Heart right ventricle (tissue), 16 donors: ENCODE measurements at regions not wholly inside any gene's neighbourhood (a gene's known extent, or its start where the extent isn't known, plus 50 kb on each side); places are given as distances from the start of the nearest gene placed in this dataset.

Experiments
- ATAC-seq, 8 donors: fragments of 200-7000 bp; cut with Tn5 transposase; one replicate each; pipeline ENCODE4 v1.9.1; 2020; ENCODE audit warnings: mild to moderate bottlenecking in 8 of 8, moderate library complexity in 8 of 8, moderate number of reproducible peaks in 1 of 8
- DNase-seq, 2 donors: peaks; one replicate each; pipeline ENCODE4 v3.0.0-alpha.2; 2020
- H3K27ac ChIP-seq, 10 donors: fragments of 200-600 bp; sonication (generic) in 2 of 10; one replicate each; pipeline versions ENCODE4 v1.5.0 to v1.8.0; 2020 to 2022; ENCODE audit warnings: mild to moderate bottlenecking in 3 of 10
- H3K27me3 ChIP-seq, 7 donors: fragments of 200-600 bp; one replicate each; pipeline ENCODE4 v1.8.0; 2021 to 2022; ENCODE audit warnings: mild to moderate bottlenecking in 2 of 7
- H3K36me3 ChIP-seq, 9 donors: fragments of 200-600 bp; sonication (generic) in 1 of 9; one replicate each; pipeline versions ENCODE4 v1.5.0 to v1.8.0; 2020 to 2022; ENCODE audit warnings: mild to moderate bottlenecking in 2 of 9
- H3K4me1 ChIP-seq, 9 donors: fragments of 200-600 bp; sonication (generic) in 1 of 9; one replicate each; pipeline versions ENCODE4 v1.5.0 to v1.8.0; 2020 to 2022; ENCODE audit warnings: mild to moderate bottlenecking in 4 of 9
- H3K4me3 ChIP-seq, 10 donors: fragments of 200-600 bp; sonication (generic) in 2 of 10; one replicate each; pipeline versions ENCODE4 v1.5.0 to v1.8.0; 2020 to 2022; ENCODE audit warnings: mild to moderate bottlenecking in 7 of 10, moderate library complexity in 2 of 10
- H3K9me3 ChIP-seq, 11 donors: fragments of 200-600 bp in 10 of 11; sonication (generic) in 2 of 11; one replicate each; pipeline versions ENCODE4 v1.5.0 to v1.8.0; 2013 to 2022; ENCODE audit warnings: mild to moderate bottlenecking in 2 of 11, control low read depth in 1 of 11, moderate library complexity in 1 of 11
- CTCF ChIP-seq, 9 donors: fragments of 200-600 bp; sonication (generic) in 2 of 9; IDR thresholded peaks; one replicate each; pipeline versions ENCODE4 v1.5.0 to v1.8.0; 2021 to 2022; ENCODE audit warnings: antibody characterized with exemption in 9 of 9, mild to moderate bottlenecking in 5 of 9, moderate library complexity in 1 of 9
- WGBS, 2 donors: extraction: QIAGEN DNeasy Blood & Tissue Kit; methylation state at CpG; one replicate each; pipeline ENCODE4 v1.1.7; 2013; ENCODE audit warnings: inconsistent platforms in 1 of 2; 5-methylcytosine and 5-hydroxymethylcytosine counted together
- intact Hi-C, 10 donors: fragments of 100-400 bp; cut with DNase I; formaldehyde crosslinking; loops; one replicate each; pipeline versions ENCODE4 v1.11.1 to v1.14.2; 2022
- donor health status: Arrhythmogenic right ventricular cardiomyopathy.
- donor health status: ischemic (EF 13 %, LVEDD 7.1; RV severe dilation, severe dysfunction).
- donor health status: healthy with polysubstance abuse.
- donor health status: DM: no; HTN: yes; CAD: no.
- donor health status: DM: no; HTN: no; CAD: no.
- donor health status: ischemic (EF 25% LVEDD 6.9; RV normal size, moderate dysfunction).
- donor health status: ischemic (EF 25% LVEDD 5.7; RV mildly dilated, moderate dysfunction).
- donor health status: healthy.
- donor health status: DM: yes; HTN: yes; CAD: no.
- donor health status: Ischemic cardiomyopathy.
- donor health status: ischemic (EF 35%, LVEDD 5.7; RV mildly dilated, moderate dysfunction).
- donor health status: nonischemic (EF 11% LVEDD 7.7; RV severe dilation, severe dysfunction).
- donor health status: DM: yes; HTN: yes; CAD: no.
- donor health status: PGD.
- donor health status: ischemic (EF 29% LVEDD 5.4; RV normal size, mild dysfunction).
- donor health status: nonischemic (EF 23%, LVEDD 6.1; RV moderate dilation, normal function).

DNA sequence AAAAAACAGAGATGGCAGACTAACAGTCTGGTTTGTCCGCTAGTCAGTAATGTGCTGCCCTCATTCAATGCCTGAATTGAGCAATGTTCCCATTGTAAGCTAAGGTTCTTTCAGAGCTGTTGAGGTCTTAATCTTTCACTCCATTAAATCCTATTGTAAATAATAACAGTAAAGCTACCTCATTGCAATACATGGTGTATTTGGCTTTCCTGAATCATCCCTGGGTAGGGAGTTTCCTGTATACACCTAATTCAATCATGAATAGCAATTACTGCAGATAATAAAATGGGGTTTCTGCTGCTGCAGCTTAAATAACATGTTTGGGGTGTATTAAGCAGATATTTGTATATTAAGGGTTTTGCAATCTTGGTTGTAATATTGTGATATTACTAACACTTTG, 1100.2 kb upstream of the INTU start:
- 94 to 97% methylated on average over 1 of the region's 1 CpG for WGBS, 2 donors
- ATAC-seq: no peak
- TF ChIP-seq CTCF (IDR thresholded peaks at IDR 0.05): no peak

DNA sequence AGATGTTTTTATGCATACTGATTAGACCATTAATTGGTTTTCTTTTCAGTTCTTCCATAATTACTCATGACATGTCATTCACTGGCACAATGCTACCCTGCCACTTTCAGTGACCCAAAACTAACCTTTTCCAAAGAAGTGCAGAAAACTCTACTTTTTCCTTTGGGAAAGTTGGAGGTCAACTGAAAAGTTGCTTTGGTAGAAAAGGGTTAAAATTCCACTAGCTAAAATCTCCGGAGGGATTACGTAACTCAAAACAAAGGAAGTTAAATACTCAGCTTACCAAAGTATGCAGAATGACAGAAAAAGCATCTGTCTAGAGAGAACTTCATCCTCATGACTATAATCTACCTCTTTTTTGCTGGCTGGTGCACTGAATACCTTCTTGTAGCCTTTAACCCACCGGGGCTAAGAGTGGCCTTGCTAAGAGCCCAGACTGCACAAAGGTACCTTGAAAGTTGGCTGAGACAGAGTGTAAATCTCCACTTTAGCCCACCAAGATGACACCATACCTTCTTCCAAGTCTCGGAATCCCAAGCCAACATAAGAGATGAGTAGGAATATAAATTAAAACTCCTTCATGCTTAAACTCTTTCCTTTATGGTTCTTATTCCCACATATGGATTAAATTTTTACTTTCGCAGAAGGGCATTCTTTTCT, 1099.5 kb upstream of the INTU start:
- peaks cover 0 to 3% (median 0%) of the 10 kb centered on the region in 11 donors for H3K9me3 ChIP-seq
- DNase-seq: no peak
- no peak overlapping the region for H3K27ac ChIP-seq
- H3K4me1 ChIP-seq: peaks cover 0 to 10% (median 0%) of the 10 kb centered on the region in 9 donors
- intact Hi-C loops: no loop called here
- H3K4me3 ChIP-seq: no peak overlapping the region
- no peaks in the 10 kb centered on the region for H3K36me3 ChIP-seq
- no peak for TF ChIP-seq CTCF (IDR thresholded peaks at IDR 0.05)
- 52 to 65% methylated on average over 5 of the region's 5 CpGs for WGBS, 2 donors
- no peaks in the 10 kb centered on the region for H3K27me3 ChIP-seq
- no peak for ATAC-seq

More for the DNA sequence above, 1100.2 kb upstream of the INTU start:
- peaks cover 0 to 10% (median 0%) of the 10 kb centered on the region in 9 donors for H3K4me1 ChIP-seq
- H3K4me3 ChIP-seq: no peak overlapping the region
- DNase-seq: no peak
- no peak overlapping the region for H3K27ac ChIP-seq
- no peaks in the 10 kb centered on the region for H3K27me3 ChIP-seq
- peaks cover 0 to 7% (median 0%) of the 10 kb centered on the region in 11 donors for H3K9me3 ChIP-seq
- no peaks in the 10 kb centered on the region for H3K36me3 ChIP-seq
- intact Hi-C loops: no loop called here

- no peak for DNase-seq
- Histone ChIP-seq H3K27me3 (no peaks in the 10 kb centered on the region), H3K4me1 (no peaks in the 10 kb centered on the region), H3K9me3 (no peaks in the 10 kb centered on the region), H3K36me3 (no peaks in the 10 kb centered on the region), H3K27ac (no peak overlapping the region), H3K4me3 (no peak overlapping the region)
- TF ChIP-seq CTCF (IDR thresholded peaks at IDR 0.05): no peak
- intact Hi-C loops: no loop called here
- WGBS, 2 donors: 88 to 91% methylated on average over 3 of the region's 3 CpGs
- no peak for ATAC-seq
Observed at GRCh38 chr4:126539771-126540170, 1093.0 kb upstream of the INTU start.

- Histone ChIP-seq H3K4me3 (no peak overlapping the region), H3K36me3 (no peaks in the 10 kb centered on the region), H3K27ac (no peak overlapping the region), H3K4me1 (no peaks in the 10 kb centered on the region), H3K27me3 (no peaks in the 10 kb centered on the region), H3K9me3 (no peaks in the 10 kb centered on the region)
- DNase-seq (no peak), ATAC-seq (no peak)
- no peak for TF ChIP-seq CTCF (IDR thresholded peaks at IDR 0.05)
- intact Hi-C loops: no loop called here
- 66 to 80% methylated on average over 2 of the region's 2 CpGs for WGBS, 2 donors
Observed at GRCh38 chr4:126541820-126542219, 1090.9 kb upstream of the INTU start.
